Ishikawa (cell line): ENCODE measurements at regions not wholly inside any gene's neighbourhood (a gene's known extent, or its start where the extent isn't known, plus 50 kb on each side); places are given as distances from the start of the nearest gene placed in this dataset.

Source experiments
- CEBPB ChIP-seq: IDR thresholded peaks from 2 replicates; pipeline ENCODE4 v1.6.1; 2012
- CREB1 ChIP-seq: IDR thresholded peaks from 2 replicates; pipeline ENCODE4 v1.6.1; 2012; ENCODE audit warnings: low read depth
- EGR1 ChIP-seq: IDR thresholded peaks from 2 replicates; pipeline ENCODE4 v1.6.1; 2012
- EP300 ChIP-seq: IDR thresholded peaks from 2 replicates; pipeline ENCODE4 v1.6.1; 2012; ENCODE audit warnings: borderline replicate concordance
- FOXM1 ChIP-seq: IDR thresholded peaks from 2 replicates; pipeline ENCODE4 v1.6.1; 2012; ENCODE audit warnings: low read depth, borderline replicate concordance
- NFIC ChIP-seq: IDR thresholded peaks from 2 replicates; pipeline ENCODE4 v1.6.1; 2012
- RAD21 ChIP-seq: IDR thresholded peaks from 2 replicates; pipeline ENCODE4 v1.6.1; 2012; ENCODE audit warnings: low read depth
- TAF1 ChIP-seq: IDR thresholded peaks from 2 replicates; pipeline ENCODE4 v1.6.1; 2012; ENCODE audit warnings: low read depth, mild to moderate bottlenecking
- TCF12 ChIP-seq: IDR thresholded peaks from 2 replicates; pipeline ENCODE4 v1.6.1; 2012; ENCODE audit warnings: low read depth
- TEAD4 ChIP-seq: IDR thresholded peaks from 2 replicates; pipeline ENCODE4 v1.6.1; 2012
- YY1 ChIP-seq: IDR thresholded peaks from 2 replicates; pipeline ENCODE4 v1.6.1; 2012; ENCODE audit warnings: low read depth
- ZBTB7A ChIP-seq: IDR thresholded peaks from 2 replicates; pipeline ENCODE4 v1.6.1; 2012; ENCODE audit warnings: low read depth
- TF ChIP-seq, protein P1 (sequence below): IDR thresholded peaks from 2 replicates; pipeline ENCODE4 v1.6.1; 2012; ENCODE audit warnings: low read depth, mild to moderate bottlenecking
- TF ChIP-seq, protein P2 (sequence below): IDR thresholded peaks from 2 replicates; pipeline ENCODE4 v1.6.1; 2012
- TF ChIP-seq, protein P3 (sequence below): IDR thresholded peaks from 2 replicates; pipeline ENCODE4 v1.6.1; 2012

DNA sequence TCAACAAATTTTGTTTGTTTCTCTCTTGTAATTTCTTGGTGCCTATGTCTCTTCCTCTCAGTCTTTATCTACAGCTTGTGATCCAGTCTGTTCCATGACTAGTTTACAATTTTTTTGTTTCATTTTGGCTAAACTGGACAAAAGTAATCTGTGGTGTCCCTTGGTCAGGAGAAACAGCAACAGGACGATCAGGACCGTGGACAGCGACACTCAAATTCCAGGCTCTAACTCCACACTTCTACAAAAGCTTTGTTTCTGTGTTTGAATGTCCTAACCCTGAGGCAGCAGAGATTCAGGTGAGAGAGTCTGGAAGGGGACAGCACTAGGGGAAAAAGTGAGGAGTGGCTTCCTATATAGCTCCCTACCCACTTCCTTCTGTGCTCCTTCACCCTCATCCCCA is 593.3 kb upstream of the FANCL start:
- TF ChIP-seq, protein P1, sequence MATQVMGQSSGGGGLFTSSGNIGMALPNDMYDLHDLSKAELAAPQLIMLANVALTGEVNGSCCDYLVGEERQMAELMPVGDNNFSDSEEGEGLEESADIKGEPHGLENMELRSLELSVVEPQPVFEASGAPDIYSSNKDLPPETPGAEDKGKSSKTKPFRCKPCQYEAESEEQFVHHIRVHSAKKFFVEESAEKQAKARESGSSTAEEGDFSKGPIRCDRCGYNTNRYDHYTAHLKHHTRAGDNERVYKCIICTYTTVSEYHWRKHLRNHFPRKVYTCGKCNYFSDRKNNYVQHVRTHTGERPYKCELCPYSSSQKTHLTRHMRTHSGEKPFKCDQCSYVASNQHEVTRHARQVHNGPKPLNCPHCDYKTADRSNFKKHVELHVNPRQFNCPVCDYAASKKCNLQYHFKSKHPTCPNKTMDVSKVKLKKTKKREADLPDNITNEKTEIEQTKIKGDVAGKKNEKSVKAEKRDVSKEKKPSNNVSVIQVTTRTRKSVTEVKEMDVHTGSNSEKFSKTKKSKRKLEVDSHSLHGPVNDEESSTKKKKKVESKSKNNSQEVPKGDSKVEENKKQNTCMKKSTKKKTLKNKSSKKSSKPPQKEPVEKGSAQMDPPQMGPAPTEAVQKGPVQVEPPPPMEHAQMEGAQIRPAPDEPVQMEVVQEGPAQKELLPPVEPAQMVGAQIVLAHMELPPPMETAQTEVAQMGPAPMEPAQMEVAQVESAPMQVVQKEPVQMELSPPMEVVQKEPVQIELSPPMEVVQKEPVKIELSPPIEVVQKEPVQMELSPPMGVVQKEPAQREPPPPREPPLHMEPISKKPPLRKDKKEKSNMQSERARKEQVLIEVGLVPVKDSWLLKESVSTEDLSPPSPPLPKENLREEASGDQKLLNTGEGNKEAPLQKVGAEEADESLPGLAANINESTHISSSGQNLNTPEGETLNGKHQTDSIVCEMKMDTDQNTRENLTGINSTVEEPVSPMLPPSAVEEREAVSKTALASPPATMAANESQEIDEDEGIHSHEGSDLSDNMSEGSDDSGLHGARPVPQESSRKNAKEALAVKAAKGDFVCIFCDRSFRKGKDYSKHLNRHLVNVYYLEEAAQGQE: peak; percentile 91
- TF ChIP-seq, protein P2, sequence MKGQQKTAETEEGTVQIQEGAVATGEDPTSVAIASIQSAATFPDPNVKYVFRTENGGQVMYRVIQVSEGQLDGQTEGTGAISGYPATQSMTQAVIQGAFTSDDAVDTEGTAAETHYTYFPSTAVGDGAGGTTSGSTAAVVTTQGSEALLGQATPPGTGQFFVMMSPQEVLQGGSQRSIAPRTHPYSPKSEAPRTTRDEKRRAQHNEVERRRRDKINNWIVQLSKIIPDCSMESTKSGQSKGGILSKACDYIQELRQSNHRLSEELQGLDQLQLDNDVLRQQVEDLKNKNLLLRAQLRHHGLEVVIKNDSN: no peak
- TF ChIP-seq TCF12 (no peak), TEAD4 (peak; percentile 86), CREB1 (no peak)
- TF ChIP-seq, protein P3, sequence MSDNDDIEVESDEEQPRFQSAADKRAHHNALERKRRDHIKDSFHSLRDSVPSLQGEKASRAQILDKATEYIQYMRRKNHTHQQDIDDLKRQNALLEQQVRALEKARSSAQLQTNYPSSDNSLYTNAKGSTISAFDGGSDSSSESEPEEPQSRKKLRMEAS: no peak

DNA sequence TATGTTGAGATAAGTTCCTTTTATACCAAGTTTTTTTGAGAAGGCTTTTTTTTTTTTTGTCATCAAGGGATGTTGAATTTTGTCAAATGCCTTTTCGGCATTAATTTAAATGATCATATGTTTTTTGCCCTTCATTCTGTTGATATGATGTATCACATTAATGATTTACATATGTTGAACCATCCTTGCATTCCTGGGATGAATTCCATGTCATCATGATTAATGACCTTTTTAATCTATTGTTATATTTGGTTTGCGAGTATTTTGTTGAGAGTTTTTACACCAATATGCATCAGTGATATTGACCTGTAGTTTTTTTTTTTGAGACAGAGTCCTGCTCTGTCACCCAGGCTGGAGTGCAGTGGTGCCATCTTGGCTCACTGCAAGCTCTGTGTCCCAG is 585.7 kb upstream of the FANCL start:
- TF ChIP-seq TCF12: no peak
- TF ChIP-seq, protein P2: no peak
- no peak for TF ChIP-seq TAF1
- TF ChIP-seq YY1: no peak
- no peak for TF ChIP-seq FOXM1
- TF ChIP-seq EGR1: no peak
- no peak for TF ChIP-seq RAD21
- no peak for TF ChIP-seq CEBPB
- no peak for TF ChIP-seq EP300
- TF ChIP-seq CREB1: no peak
- TF ChIP-seq, protein P3: no peak
- TF ChIP-seq TEAD4: no peak

DNA sequence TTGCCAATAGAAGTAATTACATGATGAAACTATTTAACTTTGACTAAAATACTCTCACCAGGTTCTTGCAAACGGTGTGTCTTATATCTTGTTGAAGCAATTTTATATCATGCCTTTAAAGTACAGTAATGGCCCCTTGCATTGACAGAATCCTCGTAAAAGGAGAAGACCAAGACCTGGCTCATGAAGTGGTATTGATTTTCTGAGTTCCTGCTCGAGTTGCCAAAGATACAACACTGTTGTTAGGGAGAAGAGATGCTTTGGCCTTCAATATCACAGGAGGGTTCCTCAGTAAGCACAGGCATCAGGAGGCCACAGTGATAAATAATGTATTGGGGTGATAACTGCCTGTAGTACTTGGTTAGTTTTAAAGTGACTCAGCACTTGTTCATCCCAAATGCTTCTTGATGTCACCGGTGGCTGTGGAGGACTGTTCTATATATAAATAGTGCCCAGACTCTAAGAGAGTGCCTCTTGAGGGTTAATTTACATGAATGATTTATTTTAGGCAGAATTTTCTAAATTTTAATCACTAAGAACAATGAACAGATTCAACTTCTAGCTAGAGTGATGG is 571.7 kb upstream of the FANCL start:
- TF ChIP-seq EGR1 (no peak), NFIC (no peak), ZBTB7A (no peak), EP300 (no peak), CREB1 (no peak), CEBPB (no peak), FOXM1 (no peak), TAF1 (no peak), TEAD4 (no peak), YY1 (no peak), RAD21 (no peak), TCF12 (no peak)
- TF ChIP-seq, protein P3: no peak
- TF ChIP-seq, protein P1: no peak
- TF ChIP-seq, protein P2: no peak

GRCh38 chr2:58805126-58805525 is 564.0 kb upstream of the FANCL start:
- TF ChIP-seq, protein P1: 0 out of 2 replicates have a peak, but pooled peaks have one; percentile 15
- TF ChIP-seq, protein P3: no peak
